GM23338 (cell line): ENCODE measurements at regions not wholly inside any gene's neighbourhood (a gene's known extent, or its start where the extent isn't known, plus 50 kb on each side); places are given as distances from the start of the nearest gene placed in this dataset.

Experiments used
- ATAC-seq: fragments of 200-7000 bp; cut with Tn5 transposase; 3 replicates; pipeline ENCODE4 v1.9.1; 2020
- DNase-seq: peaks from one replicate; pipeline ENCODE4 v3.0.0-alpha.2; 2015; ENCODE audit warnings: low spot score
- H2AFZ ChIP-seq: fragments of 200-600 bp; sonication (generic); 2 replicates; pipeline ENCODE4 v1.8.0; 2016; ENCODE audit warnings: antibody characterized with exemption, mild to moderate bottlenecking, moderate library complexity
- H3F3A ChIP-seq: fragments of 200-600 bp; sonication (generic); replicated peaks from 2 replicates; pipeline ENCODE4 v1.8.0; 2017; ENCODE audit warnings: antibody characterized with exemption, mixed run types, low read depth
- H3K27ac ChIP-seq: fragments of 200-600 bp; sonication (generic); 2 replicates; pipeline ENCODE4 v1.6.1; 2016; ENCODE audit warnings: low read depth
- H3K27me3 ChIP-seq: fragments of 200-600 bp; sonication (generic); 2 replicates; pipeline ENCODE4 v1.8.0; 2016; ENCODE audit warnings: mild to moderate bottlenecking, mixed run types, moderate library complexity; ENCODE audit not compliant: insufficient read depth
- H3K36me3 ChIP-seq: fragments of 200-600 bp; sonication (generic); 2 replicates; pipeline ENCODE4 v1.8.0; 2016; ENCODE audit warnings: mild to moderate bottlenecking; ENCODE audit not compliant: insufficient read depth
- H3K4me1 ChIP-seq: fragments of 200-600 bp; sonication (generic); 2 replicates; pipeline ENCODE4 v1.8.0; 2016; ENCODE audit warnings: mild to moderate bottlenecking, moderate library complexity; ENCODE audit not compliant: insufficient read depth
- H3K4me2 ChIP-seq: fragments of 200-600 bp; sonication (generic); 2 replicates; pipeline ENCODE4 v1.7.1; 2017; ENCODE audit warnings: mixed run types
- H3K4me3 ChIP-seq: fragments of 200-600 bp; sonication (generic); 2 replicates; pipeline ENCODE4 v1.6.1; 2016; ENCODE audit warnings: mixed run types
- H3K79me2 ChIP-seq: fragments of 200-600 bp; sonication (generic); replicated peaks from 2 replicates; pipeline ENCODE4 v1.8.0; 2017; ENCODE audit warnings: mild to moderate bottlenecking; ENCODE audit not compliant: insufficient read depth
- H3K9me2 ChIP-seq: fragments of 200-600 bp; sonication (generic); 2 replicates; pipeline ENCODE4 v1.8.0; 2017; ENCODE audit not compliant: insufficient read depth
- H4K20me1 ChIP-seq: fragments of 200-600 bp; sonication (generic); replicated peaks from 2 replicates; pipeline ENCODE4 v1.8.0; 2017; ENCODE audit warnings: mild to moderate bottlenecking; ENCODE audit not compliant: insufficient read depth
- H3K27ac Mint-ChIP-seq: 2 replicates; pipeline ENCODE4 v1.8.0; 2020; ENCODE audit warnings: inconsistent platforms, mild to moderate bottlenecking, moderate library complexity, mixed read lengths
- H3K27me3 Mint-ChIP-seq: 3 replicates; pipeline ENCODE4 v1.8.0; 2022; ENCODE audit warnings: low read depth, mild to moderate bottlenecking, moderate library complexity, mixed read lengths, inconsistent platforms; ENCODE audit not compliant: insufficient read depth, poor library complexity
- H3K36me3 Mint-ChIP-seq: 3 replicates; pipeline ENCODE4 v1.8.0; 2021; ENCODE audit warnings: low read depth, mild to moderate bottlenecking, inconsistent platforms, moderate library complexity, mixed read lengths
- H3K4me1 Mint-ChIP-seq: 3 replicates; pipeline ENCODE4 v1.8.0; 2020; ENCODE audit warnings: mild to moderate bottlenecking, inconsistent platforms, mixed read lengths
- H3K4me3 Mint-ChIP-seq: 3 replicates; pipeline ENCODE4 v1.8.0; 2021; ENCODE audit warnings: moderate library complexity, mild to moderate bottlenecking, inconsistent platforms, mixed read lengths
- H3K9me3 Mint-ChIP-seq: 3 replicates; pipeline ENCODE4 v1.8.0; 2020; ENCODE audit warnings: moderate library complexity, mild to moderate bottlenecking, inconsistent platforms, mixed read lengths
- EZH2phosphoT487 ChIP-seq: fragments of 200-600 bp; sonication (generic); IDR thresholded peaks from one replicate; pipeline ENCODE4 v1.8.1; 2018; ENCODE audit warnings: antibody characterized with exemption; ENCODE audit not compliant: unreplicated experiment
- NANOG ChIP-seq: IDR thresholded peaks from 2 replicates; pipeline ENCODE4 v1.6.1; 2016; ENCODE audit warnings: antibody characterized with exemption, borderline replicate concordance
- POLR2AphosphoS5 ChIP-seq: IDR thresholded peaks from 2 replicates; pipeline ENCODE4 v1.6.1; 2016; ENCODE audit warnings: antibody characterized with exemption, low read depth
- STAT1 ChIP-seq: IDR thresholded peaks from one replicate; pipeline ENCODE4 v1.6.1; 2016; ENCODE audit warnings: antibody characterized with exemption; ENCODE audit not compliant: unreplicated experiment
- ZNF114 ChIP-seq: fragments of 250-450 bp; sonication (Bioruptor Pico); IDR thresholded peaks from 2 replicates; pipeline ENCODE4 v1.5.0; 2020; ENCODE audit warnings: mild to moderate bottlenecking, moderate library complexity
- ZNF331 ChIP-seq: fragments of 250-450 bp; sonication (Bioruptor Pico); IDR thresholded peaks from 2 replicates; pipeline ENCODE4 v1.5.0; 2020; ENCODE audit warnings: low read depth, mild to moderate bottlenecking, moderate library complexity
- TF ChIP-seq, protein P1 (sequence below): IDR thresholded peaks from 2 replicates; pipeline ENCODE4 v1.6.1; 2016; ENCODE audit warnings: antibody characterized with exemption
- TF ChIP-seq, protein P2 (sequence below), 2 experiments: fragments of 200-600 bp in 1 of 2; sonication (generic) in 1 of 2; conservative IDR thresholded peaks; 2 replicates each; pipeline versions ENCODE4 v1.5.1 to v1.6.1; 2016 to 2017; ENCODE audit warnings: antibody characterized with exemption in 2 of 2, low read depth in 2 of 2, mild to moderate bottlenecking in 2 of 2, moderate library complexity in 1 of 2
- TF ChIP-seq, protein P3 (sequence below): fragments of 250-450 bp; sonication (Bioruptor Pico); IDR thresholded peaks from 2 replicates; pipeline ENCODE4 v1.5.0; 2020; ENCODE audit warnings: mild to moderate bottlenecking, moderate library complexity
- TF ChIP-seq, protein P4 (sequence below): IDR thresholded peaks from one replicate; pipeline ENCODE4 v1.6.1; 2018; ENCODE audit warnings: antibody characterized with exemption; ENCODE audit not compliant: unreplicated experiment

DNA sequence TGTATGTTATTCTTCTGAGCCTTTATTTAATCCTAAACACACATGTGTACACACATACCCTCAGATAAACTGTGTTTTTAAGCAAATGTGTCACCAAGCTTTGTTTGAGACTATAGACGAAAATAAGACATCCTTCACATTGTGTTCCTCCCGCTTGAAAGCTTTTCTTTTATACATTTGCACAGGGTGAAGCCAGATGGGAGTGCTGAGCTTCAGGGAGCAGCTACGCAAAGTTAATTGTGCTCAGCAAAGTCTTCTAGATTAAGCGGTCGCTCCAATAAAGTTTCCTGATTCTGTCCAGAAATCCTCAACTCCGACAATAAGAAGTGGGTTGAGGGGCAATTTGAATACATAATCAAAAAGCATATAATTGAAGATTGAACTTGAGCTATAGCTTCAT is 117.2 kb upstream of the ARGLU1 start:
- Mint-ChIP-seq H3K36me3 (no peaks in the 10 kb centered on the region), H3K9me3 (no peaks in the 10 kb centered on the region), H3K27me3 (no peaks in the 10 kb centered on the region), H3K4me1 (peaks cover 42% of the 10 kb centered on the region), H3K4me3 (no peak overlapping the region), H3K27ac (no peak overlapping the region)
- ATAC-seq (no peak), DNase-seq (no peak)
- H3K4me1 ChIP-seq = peaks cover 38% of the 10 kb centered on the region
- TF ChIP-seq ZNF114 (CRISPR knock-in tag) (no peak), EZH2phosphoT487 (no peak), ZNF331 (CRISPR knock-in tag) (no peak), POLR2AphosphoS5 (no peak)
- TF ChIP-seq, protein P1, sequence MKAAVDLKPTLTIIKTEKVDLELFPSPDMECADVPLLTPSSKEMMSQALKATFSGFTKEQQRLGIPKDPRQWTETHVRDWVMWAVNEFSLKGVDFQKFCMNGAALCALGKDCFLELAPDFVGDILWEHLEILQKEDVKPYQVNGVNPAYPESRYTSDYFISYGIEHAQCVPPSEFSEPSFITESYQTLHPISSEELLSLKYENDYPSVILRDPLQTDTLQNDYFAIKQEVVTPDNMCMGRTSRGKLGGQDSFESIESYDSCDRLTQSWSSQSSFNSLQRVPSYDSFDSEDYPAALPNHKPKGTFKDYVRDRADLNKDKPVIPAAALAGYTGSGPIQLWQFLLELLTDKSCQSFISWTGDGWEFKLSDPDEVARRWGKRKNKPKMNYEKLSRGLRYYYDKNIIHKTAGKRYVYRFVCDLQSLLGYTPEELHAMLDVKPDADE = no peak
- TF ChIP-seq, protein P2, sequence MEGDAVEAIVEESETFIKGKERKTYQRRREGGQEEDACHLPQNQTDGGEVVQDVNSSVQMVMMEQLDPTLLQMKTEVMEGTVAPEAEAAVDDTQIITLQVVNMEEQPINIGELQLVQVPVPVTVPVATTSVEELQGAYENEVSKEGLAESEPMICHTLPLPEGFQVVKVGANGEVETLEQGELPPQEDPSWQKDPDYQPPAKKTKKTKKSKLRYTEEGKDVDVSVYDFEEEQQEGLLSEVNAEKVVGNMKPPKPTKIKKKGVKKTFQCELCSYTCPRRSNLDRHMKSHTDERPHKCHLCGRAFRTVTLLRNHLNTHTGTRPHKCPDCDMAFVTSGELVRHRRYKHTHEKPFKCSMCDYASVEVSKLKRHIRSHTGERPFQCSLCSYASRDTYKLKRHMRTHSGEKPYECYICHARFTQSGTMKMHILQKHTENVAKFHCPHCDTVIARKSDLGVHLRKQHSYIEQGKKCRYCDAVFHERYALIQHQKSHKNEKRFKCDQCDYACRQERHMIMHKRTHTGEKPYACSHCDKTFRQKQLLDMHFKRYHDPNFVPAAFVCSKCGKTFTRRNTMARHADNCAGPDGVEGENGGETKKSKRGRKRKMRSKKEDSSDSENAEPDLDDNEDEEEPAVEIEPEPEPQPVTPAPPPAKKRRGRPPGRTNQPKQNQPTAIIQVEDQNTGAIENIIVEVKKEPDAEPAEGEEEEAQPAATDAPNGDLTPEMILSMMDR (conservative IDR thresholded peaks at IDR 0.05; ENCODE audit: low read depth in 2 of 2) = no peak
- H3K27ac ChIP-seq = no peak overlapping the region
- no peaks in the 10 kb centered on the region for H3F3A ChIP-seq
- H3K36me3 ChIP-seq = no peaks in the 10 kb centered on the region
- H3K79me2 ChIP-seq = no peaks in the 10 kb centered on the region
- H3K9me2 ChIP-seq = peaks cover 3% of the 10 kb centered on the region
- H3K27me3 ChIP-seq = no peaks in the 10 kb centered on the region
- H4K20me1 ChIP-seq = no peaks in the 10 kb centered on the region
- no peak overlapping the region for H3K4me3 ChIP-seq
- no peak overlapping the region for H2AFZ ChIP-seq
- no peak overlapping the region for H3K4me2 ChIP-seq

DNA sequence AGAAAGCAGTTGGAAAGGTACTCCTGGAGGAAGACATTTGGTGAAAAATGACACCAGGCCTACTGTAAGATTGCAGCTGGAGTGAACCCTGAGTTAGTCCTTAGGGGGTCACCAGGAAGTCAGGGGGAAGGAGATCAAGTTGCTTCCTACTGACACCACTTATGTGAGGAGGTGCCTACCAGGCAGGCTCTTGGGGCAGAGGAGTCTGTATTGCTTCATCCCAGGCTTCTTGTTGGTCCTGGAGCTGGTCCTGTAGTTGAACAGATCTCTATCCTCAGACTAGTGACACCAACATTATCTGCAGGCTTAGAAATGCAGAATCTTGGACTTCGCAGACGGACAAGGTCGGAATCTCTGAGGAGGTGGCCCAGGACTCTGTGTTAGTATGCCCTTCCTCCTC is 116.0 kb upstream of the ARGLU1 start:
- H3K4me1 Mint-ChIP-seq = peaks cover 45% of the 10 kb centered on the region

More for the DNA sequence above, 116.0 kb upstream of the ARGLU1 start:
- H3K4me3 ChIP-seq = no peak overlapping the region
- H3K9me2 ChIP-seq = peaks cover 3% of the 10 kb centered on the region; the same call in 1 of the 2 replicates
- TF ChIP-seq, protein P3, sequence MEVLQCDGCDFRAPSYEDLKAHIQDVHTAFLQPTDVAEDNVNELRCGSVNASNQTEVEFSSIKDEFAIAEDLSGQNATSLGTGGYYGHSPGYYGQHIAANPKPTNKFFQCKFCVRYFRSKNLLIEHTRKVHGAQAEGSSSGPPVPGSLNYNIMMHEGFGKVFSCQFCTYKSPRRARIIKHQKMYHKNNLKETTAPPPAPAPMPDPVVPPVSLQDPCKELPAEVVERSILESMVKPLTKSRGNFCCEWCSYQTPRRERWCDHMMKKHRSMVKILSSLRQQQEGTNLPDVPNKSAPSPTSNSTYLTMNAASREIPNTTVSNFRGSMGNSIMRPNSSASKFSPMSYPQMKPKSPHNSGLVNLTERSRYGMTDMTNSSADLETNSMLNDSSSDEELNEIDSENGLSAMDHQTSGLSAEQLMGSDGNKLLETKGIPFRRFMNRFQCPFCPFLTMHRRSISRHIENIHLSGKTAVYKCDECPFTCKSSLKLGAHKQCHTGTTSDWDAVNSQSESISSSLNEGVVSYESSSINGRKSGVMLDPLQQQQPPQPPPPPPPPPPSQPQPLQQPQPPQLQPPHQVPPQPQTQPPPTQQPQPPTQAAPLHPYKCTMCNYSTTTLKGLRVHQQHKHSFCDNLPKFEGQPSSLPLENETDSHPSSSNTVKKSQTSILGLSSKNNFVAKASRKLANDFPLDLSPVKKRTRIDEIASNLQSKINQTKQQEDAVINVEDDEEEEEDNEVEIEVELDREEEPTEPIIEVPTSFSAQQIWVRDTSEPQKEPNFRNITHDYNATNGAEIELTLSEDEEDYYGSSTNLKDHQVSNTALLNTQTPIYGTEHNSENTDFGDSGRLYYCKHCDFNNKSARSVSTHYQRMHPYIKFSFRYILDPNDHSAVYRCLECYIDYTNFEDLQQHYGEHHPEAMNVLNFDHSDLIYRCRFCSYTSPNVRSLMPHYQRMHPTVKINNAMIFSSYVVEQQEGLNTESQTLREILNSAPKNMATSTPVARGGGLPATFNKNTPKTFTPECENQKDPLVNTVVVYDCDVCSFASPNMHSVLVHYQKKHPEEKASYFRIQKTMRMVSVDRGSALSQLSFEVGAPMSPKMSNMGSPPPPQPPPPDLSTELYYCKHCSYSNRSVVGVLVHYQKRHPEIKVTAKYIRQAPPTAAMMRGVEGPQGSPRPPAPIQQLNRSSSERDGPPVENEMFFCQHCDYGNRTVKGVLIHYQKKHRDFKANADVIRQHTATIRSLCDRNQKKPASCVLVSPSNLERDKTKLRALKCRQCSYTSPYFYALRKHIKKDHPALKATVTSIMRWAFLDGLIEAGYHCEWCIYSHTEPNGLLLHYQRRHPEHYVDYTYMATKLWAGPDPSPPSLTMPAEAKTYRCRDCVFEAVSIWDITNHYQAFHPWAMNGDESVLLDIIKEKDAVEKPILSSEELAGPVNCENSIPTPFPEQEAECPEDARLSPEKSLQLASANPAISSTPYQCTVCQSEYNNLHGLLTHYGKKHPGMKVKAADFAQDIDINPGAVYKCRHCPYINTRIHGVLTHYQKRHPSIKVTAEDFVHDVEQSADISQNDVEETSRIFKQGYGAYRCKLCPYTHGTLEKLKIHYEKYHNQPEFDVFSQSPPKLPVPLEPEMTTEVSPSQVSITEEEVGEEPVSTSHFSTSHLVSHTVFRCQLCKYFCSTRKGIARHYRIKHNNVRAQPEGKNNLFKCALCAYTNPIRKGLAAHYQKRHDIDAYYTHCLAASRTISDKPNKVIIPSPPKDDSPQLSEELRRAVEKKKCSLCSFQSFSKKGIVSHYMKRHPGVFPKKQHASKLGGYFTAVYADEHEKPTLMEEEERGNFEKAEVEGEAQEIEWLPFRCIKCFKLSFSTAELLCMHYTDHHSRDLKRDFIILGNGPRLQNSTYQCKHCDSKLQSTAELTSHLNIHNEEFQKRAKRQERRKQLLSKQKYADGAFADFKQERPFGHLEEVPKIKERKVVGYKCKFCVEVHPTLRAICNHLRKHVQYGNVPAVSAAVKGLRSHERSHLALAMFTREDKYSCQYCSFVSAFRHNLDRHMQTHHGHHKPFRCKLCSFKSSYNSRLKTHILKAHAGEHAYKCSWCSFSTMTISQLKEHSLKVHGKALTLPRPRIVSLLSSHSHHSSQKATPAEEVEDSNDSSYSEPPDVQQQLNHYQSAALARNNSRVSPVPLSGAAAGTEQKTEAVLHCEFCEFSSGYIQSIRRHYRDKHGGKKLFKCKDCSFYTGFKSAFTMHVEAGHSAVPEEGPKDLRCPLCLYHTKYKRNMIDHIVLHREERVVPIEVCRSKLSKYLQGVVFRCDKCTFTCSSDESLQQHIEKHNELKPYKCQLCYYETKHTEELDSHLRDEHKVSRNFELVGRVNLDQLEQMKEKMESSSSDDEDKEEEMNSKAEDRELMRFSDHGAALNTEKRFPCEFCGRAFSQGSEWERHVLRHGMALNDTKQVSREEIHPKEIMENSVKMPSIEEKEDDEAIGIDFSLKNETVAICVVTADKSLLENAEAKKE (CRISPR knock-in tag) = no peak
- TF ChIP-seq STAT1 (no peak), NANOG (no peak), POLR2AphosphoS5 (no peak), ZNF331 (CRISPR knock-in tag) (no peak)
- TF ChIP-seq, protein P4, sequence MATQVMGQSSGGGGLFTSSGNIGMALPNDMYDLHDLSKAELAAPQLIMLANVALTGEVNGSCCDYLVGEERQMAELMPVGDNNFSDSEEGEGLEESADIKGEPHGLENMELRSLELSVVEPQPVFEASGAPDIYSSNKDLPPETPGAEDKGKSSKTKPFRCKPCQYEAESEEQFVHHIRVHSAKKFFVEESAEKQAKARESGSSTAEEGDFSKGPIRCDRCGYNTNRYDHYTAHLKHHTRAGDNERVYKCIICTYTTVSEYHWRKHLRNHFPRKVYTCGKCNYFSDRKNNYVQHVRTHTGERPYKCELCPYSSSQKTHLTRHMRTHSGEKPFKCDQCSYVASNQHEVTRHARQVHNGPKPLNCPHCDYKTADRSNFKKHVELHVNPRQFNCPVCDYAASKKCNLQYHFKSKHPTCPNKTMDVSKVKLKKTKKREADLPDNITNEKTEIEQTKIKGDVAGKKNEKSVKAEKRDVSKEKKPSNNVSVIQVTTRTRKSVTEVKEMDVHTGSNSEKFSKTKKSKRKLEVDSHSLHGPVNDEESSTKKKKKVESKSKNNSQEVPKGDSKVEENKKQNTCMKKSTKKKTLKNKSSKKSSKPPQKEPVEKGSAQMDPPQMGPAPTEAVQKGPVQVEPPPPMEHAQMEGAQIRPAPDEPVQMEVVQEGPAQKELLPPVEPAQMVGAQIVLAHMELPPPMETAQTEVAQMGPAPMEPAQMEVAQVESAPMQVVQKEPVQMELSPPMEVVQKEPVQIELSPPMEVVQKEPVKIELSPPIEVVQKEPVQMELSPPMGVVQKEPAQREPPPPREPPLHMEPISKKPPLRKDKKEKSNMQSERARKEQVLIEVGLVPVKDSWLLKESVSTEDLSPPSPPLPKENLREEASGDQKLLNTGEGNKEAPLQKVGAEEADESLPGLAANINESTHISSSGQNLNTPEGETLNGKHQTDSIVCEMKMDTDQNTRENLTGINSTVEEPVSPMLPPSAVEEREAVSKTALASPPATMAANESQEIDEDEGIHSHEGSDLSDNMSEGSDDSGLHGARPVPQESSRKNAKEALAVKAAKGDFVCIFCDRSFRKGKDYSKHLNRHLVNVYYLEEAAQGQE = no peak
- H3F3A ChIP-seq = no peaks in the 10 kb centered on the region
- Mint-ChIP-seq H3K36me3 (no peaks in the 10 kb centered on the region), H3K9me3 (no peaks in the 10 kb centered on the region), H3K4me3 (no peak overlapping the region), H3K27me3 (no peaks in the 10 kb centered on the region), H3K27ac (no peak overlapping the region)
- ATAC-seq (no peak), DNase-seq (no peak)
- no peak overlapping the region for H3K27ac ChIP-seq
- H2AFZ ChIP-seq = no peak overlapping the region
- no peak overlapping the region for H3K4me2 ChIP-seq
- H3K27me3 ChIP-seq = no peaks in the 10 kb centered on the region
- H4K20me1 ChIP-seq = no peaks in the 10 kb centered on the region
- H3K36me3 ChIP-seq = no peaks in the 10 kb centered on the region
- H3K4me1 ChIP-seq = peaks cover 41% of the 10 kb centered on the region
- no peaks in the 10 kb centered on the region for H3K79me2 ChIP-seq
